ENCODE measurements at regions not wholly inside any gene's neighbourhood (a gene's known extent, or its start where the extent isn't known, plus 50 kb on each side); places are given as distances from the start of the nearest gene placed in this dataset.

DNA sequence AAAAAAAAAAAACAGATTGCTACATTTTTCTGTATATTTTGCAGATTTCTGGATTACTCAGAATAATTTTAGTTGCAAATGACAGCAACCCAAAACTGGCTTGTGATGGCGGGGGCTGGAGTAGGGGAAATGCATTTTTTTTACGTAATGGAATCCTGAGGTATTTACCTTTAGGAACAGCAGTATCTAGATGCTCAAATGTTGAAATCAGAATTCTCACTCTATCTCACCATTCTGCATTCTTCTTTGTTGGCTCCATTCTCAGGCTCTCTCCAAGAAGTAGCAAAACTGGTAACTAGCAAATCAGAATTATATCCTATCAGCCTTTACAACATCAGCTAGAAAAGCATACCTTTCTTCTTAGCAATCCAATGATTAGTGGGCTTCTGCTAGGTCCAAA lies 554.3 kb downstream of the PRELID2 start:
- no peaks in the 10 kb centered on the region for H3K9me2 ChIP-seq (replicated peaks; ENCODE audit: low read depth, low read length)
- H3K27me3 ChIP-seq (ENCODE audit: insufficient read depth, low read length, poor library complexity, severe bottlenecking), result no peaks in the 10 kb centered on the region
- H3K9me3 ChIP-seq (ENCODE audit: insufficient read depth, low read depth, low read length), result no peaks in the 10 kb centered on the region
- H3K79me2 ChIP-seq (ENCODE audit: insufficient read depth, low read length), result no peaks in the 10 kb centered on the region
- no peak overlapping the region for H3K9ac ChIP-seq (ENCODE audit: low read depth, low read length, poor library complexity, severe bottlenecking)
- no peak overlapping the region for H3K4me2 ChIP-seq (ENCODE audit: low read depth, low read length, poor library complexity, severe bottlenecking)
- no peaks in the 10 kb centered on the region for H3K36me3 ChIP-seq (ENCODE audit: insufficient read depth, low read length)
- H3F3A ChIP-seq (ENCODE audit: low read depth), result no peaks in the 10 kb centered on the region
- no peaks in the 10 kb centered on the region for H3K4me1 ChIP-seq (ENCODE audit: insufficient read depth, low read length, poor library complexity, severe bottlenecking)
- TF ChIP-seq, protein P1, sequence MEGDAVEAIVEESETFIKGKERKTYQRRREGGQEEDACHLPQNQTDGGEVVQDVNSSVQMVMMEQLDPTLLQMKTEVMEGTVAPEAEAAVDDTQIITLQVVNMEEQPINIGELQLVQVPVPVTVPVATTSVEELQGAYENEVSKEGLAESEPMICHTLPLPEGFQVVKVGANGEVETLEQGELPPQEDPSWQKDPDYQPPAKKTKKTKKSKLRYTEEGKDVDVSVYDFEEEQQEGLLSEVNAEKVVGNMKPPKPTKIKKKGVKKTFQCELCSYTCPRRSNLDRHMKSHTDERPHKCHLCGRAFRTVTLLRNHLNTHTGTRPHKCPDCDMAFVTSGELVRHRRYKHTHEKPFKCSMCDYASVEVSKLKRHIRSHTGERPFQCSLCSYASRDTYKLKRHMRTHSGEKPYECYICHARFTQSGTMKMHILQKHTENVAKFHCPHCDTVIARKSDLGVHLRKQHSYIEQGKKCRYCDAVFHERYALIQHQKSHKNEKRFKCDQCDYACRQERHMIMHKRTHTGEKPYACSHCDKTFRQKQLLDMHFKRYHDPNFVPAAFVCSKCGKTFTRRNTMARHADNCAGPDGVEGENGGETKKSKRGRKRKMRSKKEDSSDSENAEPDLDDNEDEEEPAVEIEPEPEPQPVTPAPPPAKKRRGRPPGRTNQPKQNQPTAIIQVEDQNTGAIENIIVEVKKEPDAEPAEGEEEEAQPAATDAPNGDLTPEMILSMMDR (conservative IDR thresholded peaks at IDR 0.05; ENCODE audit: low read length), result no peak
- H4K20me1 ChIP-seq (ENCODE audit: insufficient read depth, low read length, poor library complexity, severe bottlenecking), result no peaks in the 10 kb centered on the region
- no peak overlapping the region for H3K4me3 ChIP-seq (ENCODE audit: low read length, poor library complexity, severe bottlenecking)
- H2AFZ ChIP-seq (ENCODE audit: low read length), result no peak overlapping the region

DNA sequence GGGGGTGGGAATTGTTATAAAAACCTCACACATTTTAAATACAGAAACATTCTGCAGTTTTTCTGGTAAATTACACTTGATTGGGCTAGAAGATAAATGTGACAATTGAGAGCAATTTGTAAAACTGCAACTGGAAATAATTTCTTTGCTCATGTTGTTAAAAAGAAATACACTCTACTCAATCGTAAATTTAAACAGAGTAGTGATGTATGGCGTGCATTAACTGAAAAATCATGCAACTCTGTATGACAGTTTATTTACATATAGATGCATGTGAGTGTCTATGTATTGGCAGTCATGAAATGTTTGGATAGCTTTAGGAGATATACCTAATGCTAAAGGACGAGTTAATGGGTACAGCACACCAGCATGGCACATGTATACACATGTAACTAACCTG lies 554.9 kb downstream of the PRELID2 start:
- H3K4me2 ChIP-seq (ENCODE audit: low read depth, low read length, poor library complexity, severe bottlenecking), result no peak overlapping the region
- H3K4me1 ChIP-seq (ENCODE audit: insufficient read depth, low read length, poor library complexity, severe bottlenecking), result no peaks in the 10 kb centered on the region
- H3K9me2 ChIP-seq (replicated peaks; ENCODE audit: low read depth, low read length), result no peaks in the 10 kb centered on the region
- H3F3A ChIP-seq (ENCODE audit: low read depth), result no peaks in the 10 kb centered on the region
- no peak for TF ChIP-seq EZH2phosphoT487 (IDR thresholded peaks at IDR 0.05; ENCODE audit: borderline replicate concordance)
- TF ChIP-seq, protein P1 (conservative IDR thresholded peaks at IDR 0.05; ENCODE audit: low read length), result no peak
- no peak overlapping the region for H3K4me3 ChIP-seq (ENCODE audit: low read length, poor library complexity, severe bottlenecking)
- H3K36me3 ChIP-seq (ENCODE audit: insufficient read depth, low read length), result no peaks in the 10 kb centered on the region
- H3K27me3 ChIP-seq (ENCODE audit: insufficient read depth, low read length, poor library complexity, severe bottlenecking), result no peaks in the 10 kb centered on the region
- no peaks in the 10 kb centered on the region for H3K9me3 ChIP-seq (ENCODE audit: insufficient read depth, low read depth, low read length)
- no peaks in the 10 kb centered on the region for H3K79me2 ChIP-seq (ENCODE audit: insufficient read depth, low read length)
- H2AFZ ChIP-seq (ENCODE audit: low read length), result no peak overlapping the region
- no peak overlapping the region for H3K9ac ChIP-seq (ENCODE audit: low read depth, low read length, poor library complexity, severe bottlenecking)
- H4K20me1 ChIP-seq (ENCODE audit: insufficient read depth, low read length, poor library complexity, severe bottlenecking), result no peaks in the 10 kb centered on the region

DNA sequence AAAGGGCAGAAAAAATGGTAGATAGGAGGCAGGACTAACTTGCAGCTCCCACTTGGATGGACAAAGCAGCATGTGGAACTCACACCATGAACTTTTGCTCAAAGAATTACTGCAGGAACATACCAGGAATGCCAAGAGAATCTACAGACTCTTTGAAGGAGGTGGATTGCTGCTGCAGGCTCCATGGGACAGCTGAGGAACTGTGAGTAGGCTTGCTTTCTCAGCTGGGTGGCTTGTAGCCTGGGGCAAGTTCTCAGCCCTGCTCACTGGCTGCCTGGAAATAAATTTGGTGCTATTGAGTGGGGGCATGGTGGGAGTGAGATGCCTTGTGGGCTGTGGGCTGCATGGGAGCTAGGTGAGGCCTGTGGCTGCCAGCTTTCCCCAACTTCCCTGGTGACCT lies 574.5 kb downstream of the PRELID2 start:
- Histone ChIP-seq H3K79me2 (ENCODE audit: insufficient read depth, low read length) (no peaks in the 10 kb centered on the region), H3K4me3 (ENCODE audit: low read length, poor library complexity, severe bottlenecking) (no peak overlapping the region), H3K36me3 (ENCODE audit: insufficient read depth, low read length) (no peaks in the 10 kb centered on the region), H3K4me2 (ENCODE audit: low read depth, low read length, poor library complexity, severe bottlenecking) (no peak overlapping the region), H4K20me1 (ENCODE audit: insufficient read depth, low read length, poor library complexity, severe bottlenecking) (no peaks in the 10 kb centered on the region), H3K4me1 (ENCODE audit: insufficient read depth, low read length, poor library complexity, severe bottlenecking) (no peaks in the 10 kb centered on the region), H2AFZ (ENCODE audit: low read length) (no peak overlapping the region), H3K27me3 (ENCODE audit: insufficient read depth, low read length, poor library complexity, severe bottlenecking) (no peaks in the 10 kb centered on the region), H3K9ac (ENCODE audit: low read depth, low read length, poor library complexity, severe bottlenecking) (no peak overlapping the region), H3F3A (ENCODE audit: low read depth) (no peaks in the 10 kb centered on the region), H3K9me2 (replicated peaks; ENCODE audit: low read depth, low read length) (no peaks in the 10 kb centered on the region), H3K9me3 (ENCODE audit: insufficient read depth, low read depth, low read length) (no peaks in the 10 kb centered on the region)
- TF ChIP-seq, protein P1 (conservative IDR thresholded peaks at IDR 0.05; ENCODE audit: low read length), result no peak
- TF ChIP-seq EZH2phosphoT487 (IDR thresholded peaks at IDR 0.05; ENCODE audit: borderline replicate concordance), result no peak
